Gastroesophageal sphincter (tissue), 3 donors: ENCODE measurements at regions not wholly inside any gene's neighbourhood (a gene's known extent, or its start where the extent isn't known, plus 50 kb on each side); places are given as distances from the start of the nearest gene placed in this dataset.

Experiments
- CTCF ChIP-seq, 4 experiments: fragments of 200-600 bp in 2 of 4; fragments of 450-650 bp in 2 of 4; sonication (generic) in 1 of 4; IDR thresholded peaks; one replicate each; pipeline ENCODE4 v1.5.1; 2017 to 2019; ENCODE audit warnings: antibody characterized with exemption in 4 of 4, mild to moderate bottlenecking in 2 of 4, moderate library complexity in 2 of 4
- POLR2A ChIP-seq, 2 donors: fragments of 450-650 bp; IDR thresholded peaks; one replicate each; pipeline ENCODE4 v1.6.1; 2017; ENCODE audit warnings: antibody characterized with exemption in 2 of 2, mild to moderate bottlenecking in 2 of 2, moderate library complexity in 1 of 2
- POLR2AphosphoS5 ChIP-seq: sonication (generic); formaldehyde crosslinking; IDR thresholded peaks from one replicate; pipeline ENCODE4 v1.6.1; 2017; ENCODE audit warnings: antibody characterized with exemption

- TF ChIP-seq CTCF (IDR thresholded peaks at IDR 0.05) (no peak), POLR2A (IDR thresholded peaks at IDR 0.05) (no peak), POLR2AphosphoS5 (no peak)
These were observed 648.5 kb downstream of the TFAP2A start for GRCh38 chr6:9766240-9766915.
